Thyroid gland (tissue), 4 donors: ENCODE measurements at regions not wholly inside any gene's neighbourhood (a gene's known extent, or its start where the extent isn't known, plus 50 kb on each side); places are given as distances from the start of the nearest gene placed in this dataset.

Experiments used
- DNase-seq, 2 donors: peaks; one replicate each; pipeline ENCODE4 v3.0.0-alpha.2; 2019
- H3K27ac ChIP-seq, 3 donors: fragments of 200-600 bp; sonication (generic); 1 replicate in 2 of 3; 2 replicates in 1 of 3; pipeline ENCODE4 v1.5.1; 2016 to 2019; ENCODE audit warnings: mild to moderate bottlenecking in 1 of 3, moderate library complexity in 1 of 3
- H3K27me3 ChIP-seq: fragments of 200-600 bp; sonication (generic); one replicate; pipeline ENCODE4 v1.5.1; 2019
- H3K36me3 ChIP-seq, 2 donors: fragments of 200-600 bp; sonication (generic); one replicate each; pipeline ENCODE4 v1.5.1; 2016 to 2019
- H3K4me1 ChIP-seq, 2 donors: fragments of 200-600 bp; sonication (generic); one replicate each; pipeline ENCODE4 v1.5.1; 2017 to 2019
- H3K4me3 ChIP-seq, 3 donors: fragments of 200-600 bp; sonication (generic); replicated peaks in 1 of 3; 1 replicate in 2 of 3; 2 replicates in 1 of 3; pipeline ENCODE4 v1.5.1; 2016; ENCODE audit warnings: mild to moderate bottlenecking in 1 of 3
- H3K9me3 ChIP-seq: fragments of 200-600 bp; sonication (generic); one replicate; pipeline ENCODE4 v1.5.1; 2017
- POLR2A ChIP-seq, 2 donors: fragments of 450-650 bp; IDR thresholded peaks; one replicate each; pipeline ENCODE4 v1.6.1; 2017; ENCODE audit warnings: antibody characterized with exemption in 2 of 2, mild to moderate bottlenecking in 2 of 2, moderate library complexity in 1 of 2
- WGBS, 2 donors: methylation state at CpG; one replicate each; pipeline ENCODE4 v1.1.5; 2017; 5-methylcytosine and 5-hydroxymethylcytosine counted together
- intact Hi-C: fragments of 100-400 bp; cut with DNase I; formaldehyde crosslinking; loops from one replicate; pipeline ENCODE4 v1.15.1; 2023
- TF ChIP-seq, protein P1 (sequence below), 6 experiments: fragments of 200-600 bp in 3 of 6; fragments of 450-650 bp in 3 of 6; sonication (generic) in 3 of 6; IDR thresholded peaks; one replicate each; pipeline ENCODE4 v1.5.1; 2016 to 2019; ENCODE audit warnings: antibody characterized with exemption in 6 of 6, mild to moderate bottlenecking in 2 of 6, inconsistent platforms in 1 of 6, moderate library complexity in 1 of 6

DNA sequence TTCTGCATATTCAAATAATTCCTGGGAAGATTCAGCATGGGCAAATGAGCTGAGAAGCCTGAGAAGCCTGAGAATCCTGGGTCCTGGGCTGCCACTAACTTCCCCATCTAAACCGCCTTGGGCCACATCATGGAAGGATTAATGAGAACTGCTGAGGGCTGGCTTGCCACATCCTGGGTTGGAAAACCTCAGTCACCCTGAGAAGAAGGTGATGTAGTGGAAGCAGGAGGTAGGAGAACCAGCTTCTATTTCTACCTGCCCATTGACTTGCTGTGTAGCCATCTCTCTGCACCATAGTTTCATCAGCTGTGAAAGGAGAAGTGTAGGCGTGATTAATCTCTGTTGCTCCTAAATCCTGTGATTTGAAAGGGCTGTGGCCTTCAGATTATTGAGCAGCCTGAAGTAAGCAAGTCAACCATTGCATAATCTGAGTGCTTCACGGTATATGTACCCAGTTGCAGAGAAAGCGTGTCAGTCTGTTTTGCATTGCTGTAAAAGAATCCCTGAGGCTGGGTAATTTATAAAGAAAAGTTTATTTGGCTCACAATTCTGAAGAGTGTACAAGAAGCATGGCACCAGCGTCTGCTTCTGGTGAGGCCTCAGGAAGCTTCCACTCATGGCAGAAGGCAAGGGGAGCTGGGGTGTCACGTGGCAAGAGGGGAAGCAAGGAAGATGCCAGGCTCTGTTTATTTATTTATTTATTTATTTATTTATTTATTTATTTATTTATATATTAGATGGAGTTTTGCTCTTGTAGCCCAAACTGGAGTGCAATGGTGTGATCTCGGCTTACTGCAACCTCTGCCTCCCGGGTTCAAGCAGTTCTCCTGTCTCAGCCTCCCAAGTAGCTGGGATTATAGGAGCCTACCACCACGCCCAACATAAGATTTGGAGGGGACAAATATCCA is 140.9 kb upstream of the ATP6AP2 start:
- H3K36me3 ChIP-seq = no peaks in the 10 kb centered on the region
- H3K9me3 ChIP-seq = no peaks in the 10 kb centered on the region
- intact Hi-C loops = no loop called here
- WGBS, 2 donors = 88 to 97% methylated on average over 8 to 9 of the region's 9 CpGs
- H3K27ac ChIP-seq = no peak overlapping the region
- no peaks in the 10 kb centered on the region for H3K27me3 ChIP-seq
- no peak overlapping the region for H3K4me3 ChIP-seq
- no peak for DNase-seq
- H3K4me1 ChIP-seq = peaks cover 0 to 3% of the 10 kb centered on the region in 2 donors
- TF ChIP-seq POLR2A (IDR thresholded peaks at IDR 0.05) = no peak
- TF ChIP-seq, protein P1, sequence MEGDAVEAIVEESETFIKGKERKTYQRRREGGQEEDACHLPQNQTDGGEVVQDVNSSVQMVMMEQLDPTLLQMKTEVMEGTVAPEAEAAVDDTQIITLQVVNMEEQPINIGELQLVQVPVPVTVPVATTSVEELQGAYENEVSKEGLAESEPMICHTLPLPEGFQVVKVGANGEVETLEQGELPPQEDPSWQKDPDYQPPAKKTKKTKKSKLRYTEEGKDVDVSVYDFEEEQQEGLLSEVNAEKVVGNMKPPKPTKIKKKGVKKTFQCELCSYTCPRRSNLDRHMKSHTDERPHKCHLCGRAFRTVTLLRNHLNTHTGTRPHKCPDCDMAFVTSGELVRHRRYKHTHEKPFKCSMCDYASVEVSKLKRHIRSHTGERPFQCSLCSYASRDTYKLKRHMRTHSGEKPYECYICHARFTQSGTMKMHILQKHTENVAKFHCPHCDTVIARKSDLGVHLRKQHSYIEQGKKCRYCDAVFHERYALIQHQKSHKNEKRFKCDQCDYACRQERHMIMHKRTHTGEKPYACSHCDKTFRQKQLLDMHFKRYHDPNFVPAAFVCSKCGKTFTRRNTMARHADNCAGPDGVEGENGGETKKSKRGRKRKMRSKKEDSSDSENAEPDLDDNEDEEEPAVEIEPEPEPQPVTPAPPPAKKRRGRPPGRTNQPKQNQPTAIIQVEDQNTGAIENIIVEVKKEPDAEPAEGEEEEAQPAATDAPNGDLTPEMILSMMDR (IDR thresholded peaks at IDR 0.05) = no peak

DNA sequence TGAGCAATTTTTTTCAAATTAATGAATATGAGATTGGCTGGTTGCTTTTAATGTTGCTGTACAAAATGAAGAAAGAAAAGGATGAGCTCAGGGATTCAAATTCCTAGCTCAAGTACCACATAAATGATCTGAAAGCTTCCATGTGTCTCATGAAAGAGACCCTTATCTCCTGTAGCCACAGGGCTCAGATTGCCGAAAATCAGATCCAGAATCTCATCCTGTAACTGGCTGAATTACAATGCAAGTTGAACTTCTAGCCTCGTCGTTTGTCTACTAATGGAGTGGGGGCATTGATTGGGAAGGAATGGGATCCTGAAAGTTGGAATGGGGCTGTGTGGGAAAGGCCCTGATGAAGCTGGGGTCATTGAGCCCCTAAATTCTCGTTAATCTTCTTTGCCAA is 143.4 kb upstream of the ATP6AP2 start:
- no peaks in the 10 kb centered on the region for H3K36me3 ChIP-seq
- H3K4me1 ChIP-seq = peaks cover 0 to 3% of the 10 kb centered on the region in 2 donors
- no peaks in the 10 kb centered on the region for H3K27me3 ChIP-seq
- H3K4me3 ChIP-seq = no peak overlapping the region
- TF ChIP-seq, protein P1 (IDR thresholded peaks at IDR 0.05) = no peak
- no peak for TF ChIP-seq POLR2A (IDR thresholded peaks at IDR 0.05)
- WGBS, 2 donors = 87 to 97% methylated on average over 4 of the region's 4 CpGs
- no peak overlapping the region for H3K27ac ChIP-seq
- no peaks in the 10 kb centered on the region for H3K9me3 ChIP-seq
- DNase-seq = no peak
- intact Hi-C loops = no loop called here

DNA sequence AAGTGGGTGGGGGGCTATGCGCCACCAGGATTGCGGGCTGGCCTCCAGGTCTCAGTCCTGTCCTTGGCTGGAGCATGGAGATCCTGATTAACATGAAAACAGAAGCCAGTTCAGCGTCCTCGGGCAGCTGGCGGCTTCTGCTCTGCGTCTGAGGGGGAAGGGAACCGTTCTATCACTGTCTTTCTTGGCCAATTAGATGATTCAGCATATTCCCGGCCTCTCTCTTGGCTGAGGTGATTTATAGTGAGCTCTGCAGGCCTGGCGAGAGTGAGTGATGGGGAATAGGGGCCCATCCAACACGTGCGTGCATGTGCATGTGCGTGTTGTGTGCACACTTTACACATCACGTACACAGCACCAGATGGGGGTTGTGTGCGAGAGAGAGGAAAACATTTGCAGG is 145.8 kb upstream of the ATP6AP2 start:
- intact Hi-C loops = no loop called here
- Histone ChIP-seq H3K27me3 (no peaks in the 10 kb centered on the region), H3K4me1 (no peaks in the 10 kb centered on the region), H3K4me3 (no peak overlapping the region), H3K27ac (peak overlapping the region in 1 of 3 donors; percentile 46), H3K9me3 (no peaks in the 10 kb centered on the region), H3K36me3 (no peaks in the 10 kb centered on the region)
- DNase-seq = peak; percentile 10 to 18
- 82% methylated on average over 7 of the region's 14 CpGs; no CpG with 5 or more reads in 1 of the 2 donors for WGBS, 2 donors
- TF ChIP-seq, protein P1 (IDR thresholded peaks at IDR 0.05) = no peak
- peak in 1 of 2 donors; percentile 21 for TF ChIP-seq POLR2A (IDR thresholded peaks at IDR 0.05)

DNA sequence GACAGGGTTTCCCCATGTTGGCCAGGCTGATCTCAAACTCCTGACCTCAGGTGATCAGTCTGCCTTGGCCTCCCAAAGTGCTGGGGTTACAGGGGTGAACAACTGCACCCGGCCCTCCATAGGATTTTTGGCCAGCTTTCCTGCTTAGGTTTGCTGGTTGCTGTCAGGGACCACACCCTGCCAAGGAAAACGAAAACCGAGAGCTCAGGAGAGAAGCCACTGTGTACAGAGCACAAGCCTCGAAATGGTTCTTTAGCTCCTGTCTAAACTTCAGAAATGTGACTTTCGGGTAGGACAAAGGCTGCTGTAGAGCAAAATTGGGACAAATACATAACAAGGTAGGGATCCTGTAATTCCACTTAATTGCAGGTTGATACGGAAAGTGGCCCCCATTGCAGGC is 146.3 kb upstream of the ATP6AP2 start:
- intact Hi-C loops = no loop called here
- WGBS, 2 donors = 49 to 59% methylated on average over 5 to 6 of the region's 6 CpGs
- Histone ChIP-seq H3K4me1 (no peaks in the 10 kb centered on the region), H3K27me3 (no peaks in the 10 kb centered on the region), H3K27ac (peak overlapping the region in 1 of 3 donors; percentile 46), H3K4me3 (no peak overlapping the region), H3K9me3 (no peaks in the 10 kb centered on the region), H3K36me3 (no peaks in the 10 kb centered on the region)
- TF ChIP-seq, protein P1 (IDR thresholded peaks at IDR 0.05) = no peak
- TF ChIP-seq POLR2A (IDR thresholded peaks at IDR 0.05) = no peak
- no peak for DNase-seq

DNA sequence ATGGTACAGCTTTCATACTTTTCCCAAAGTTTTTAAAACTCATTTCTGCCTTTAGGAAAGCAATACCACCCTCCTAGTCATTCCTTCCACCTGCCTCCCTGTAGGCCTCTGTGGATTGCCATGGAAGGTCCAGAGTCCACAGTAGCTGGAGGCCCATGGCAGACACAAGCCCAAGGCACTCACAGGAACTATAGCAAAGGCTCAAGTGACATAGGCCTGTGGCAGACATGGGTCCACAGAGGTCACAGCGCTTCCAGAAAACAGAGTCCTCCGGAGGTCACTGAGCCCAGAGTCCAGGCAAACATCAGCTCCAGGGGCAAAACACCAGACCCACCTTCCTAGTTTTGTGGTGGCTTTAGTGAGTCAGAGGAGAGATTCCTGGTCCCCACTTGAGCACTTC is 147.6 kb upstream of the ATP6AP2 start:
- Histone ChIP-seq H3K4me1 (no peaks in the 10 kb centered on the region), H3K27ac (no peak overlapping the region), H3K27me3 (no peaks in the 10 kb centered on the region), H3K9me3 (no peaks in the 10 kb centered on the region), H3K4me3 (no peak overlapping the region), H3K36me3 (no peaks in the 10 kb centered on the region)
- no peak for DNase-seq
- TF ChIP-seq, protein P1 (IDR thresholded peaks at IDR 0.05) = no peak
- TF ChIP-seq POLR2A (IDR thresholded peaks at IDR 0.05) = no peak
- intact Hi-C loops = no loop called here
- WGBS, 2 donors = 86 to 100% methylated on average over 1 of the region's 2 CpGs
